HepG2 (cell line): ENCODE measurements at regions not wholly inside any gene's neighbourhood (a gene's known extent, or its start where the extent isn't known, plus 50 kb on each side); places are given as distances from the start of the nearest gene placed in this dataset.
A peak's percentile ranks its signal among the peaks of the same experiment; 100 is the strongest.
"Not testable (repeated sequence)": the region's sequence is repeated elsewhere in the genome, so short reads cannot be mapped to it uniquely, and the experiment has no call there.

Experiments used
- ATAC-seq: fragments of 200-7000 bp; cut with Tn5 transposase; 3 replicates; pipeline ENCODE4 v1.9.1; 2020; ENCODE audit warnings: mild to moderate bottlenecking, moderate library complexity
- BruUV-seq: library from RNA; stranded (reverse); fragments of 400-500 nt; replicated peaks from 2 replicates; lab custom pipeline; 2021; lab: Mats Ljungman, UMichigan
- CTCF ChIA-PET: fragments of 300-600 bp; formaldehyde crosslinking; extraction: SDS; loops from one replicate; lab custom pipeline; 2021; ENCODE audit warnings: low total read pairs, inconsistent platforms, low intra/inter-chr PET ratio; lab: Yijun Ruan, JAX
- POLR2A ChIA-PET: fragments of 350-600 bp; sonication (Branson Sonifier 250); formaldehyde crosslinking; loops from one replicate; lab custom pipeline; 2020; ENCODE audit warnings: antibody characterized with exemption, inconsistent platforms; lab: Yijun Ruan, JAX
- DNase-seq: peaks from one replicate; pipeline ENCODE4 v3.0.0-alpha.2; 2015; ENCODE audit warnings: low spot score
- FAIRE-seq: peaks from 3 replicates; lab custom pipeline; 2011; peaks lifted over from hg19 to GRCh38; lab: Jason Lieb, UNC
- H2AFZ ChIP-seq: one replicate; pipeline ENCODE4 v1.6.1; 2011; ENCODE audit warnings: low read length, inconsistent platforms
- H3K27ac ChIP-seq: fragments of 300-600 bp; 3 replicates; pipeline ENCODE4 v1.8.0; 2011; ENCODE audit warnings: mixed run types, mild to moderate bottlenecking, mixed read lengths, low read length, inconsistent platforms; ENCODE audit not compliant: insufficient read depth; ENCODE audit errors: extremely low read length
- H3K27me3 ChIP-seq, 2 experiments: fragments of 200-600 bp in 1 of 2; 2 replicates in 1 of 2; 3 replicates in 1 of 2; pipeline versions ENCODE4 v1.6.0 to v1.8.0; 2011; ENCODE audit warnings: low read length in 2 of 2, mild to moderate bottlenecking in 2 of 2, moderate library complexity in 2 of 2, inconsistent platforms in 1 of 2; ENCODE audit not compliant: insufficient read depth in 2 of 2, control insufficient read depth in 1 of 2
- H3K36me3 ChIP-seq, 2 experiments: fragments of 200-600 bp in 1 of 2; replicated peaks in 1 of 2; 2 replicates in 1 of 2; 3 replicates in 1 of 2; pipeline versions ENCODE4 v1.5.1 to v1.8.0; 2011; ENCODE audit warnings: low read length in 2 of 2, inconsistent platforms in 1 of 2; ENCODE audit not compliant: insufficient read depth in 2 of 2, control insufficient read depth in 1 of 2
- H3K4me1 ChIP-seq: 2 replicates; pipeline ENCODE4 v1.5.1; 2012; ENCODE audit warnings: low read length, inconsistent platforms; ENCODE audit not compliant: insufficient read depth
- H3K4me2 ChIP-seq: 2 replicates; pipeline ENCODE4 v1.6.0; 2011; ENCODE audit warnings: low read depth, low read length, inconsistent platforms
- H3K4me3 ChIP-seq, 3 experiments: fragments of 200-600 bp in 1 of 3; sonication (generic), shearing (Covaris generic) in 1 of 3; replicated peaks in 1 of 3; 2 replicates each; pipeline ENCODE4 v1.5.1; 2011 to 2016; ENCODE audit warnings: low read length in 3 of 3, inconsistent platforms in 2 of 3, low read depth in 2 of 3, mild to moderate bottlenecking in 2 of 3, control low read depth in 1 of 3, mixed read lengths in 1 of 3; ENCODE audit not compliant: insufficient read depth in 1 of 3
- H3K79me2 ChIP-seq: one replicate; pipeline ENCODE4 v1.6.1; 2011; ENCODE audit warnings: low read length, inconsistent platforms; ENCODE audit not compliant: insufficient read depth
- H3K9ac ChIP-seq: 2 replicates; pipeline ENCODE4 v1.6.0; 2011; ENCODE audit warnings: mild to moderate bottlenecking, low read depth, low read length, inconsistent platforms; ENCODE audit not compliant: insufficient read depth
- H3K9me3 ChIP-seq: 2 replicates; pipeline ENCODE4 v1.5.1; 2012; ENCODE audit warnings: mild to moderate bottlenecking, low read length
- H4K20me1 ChIP-seq: 2 replicates; pipeline ENCODE4 v1.6.0; 2011; ENCODE audit warnings: inconsistent platforms, mild to moderate bottlenecking, low read length, moderate library complexity; ENCODE audit not compliant: insufficient read depth
- HNF4A ChIP-seq: sonication (generic); formaldehyde crosslinking; IDR thresholded peaks from 2 replicates; pipeline ENCODE4 v1.4.0; 2020; ENCODE audit warnings: missing genetic modification reagents
- LCORL ChIP-seq, 2 experiments: fragments of 450-650 bp in 1 of 2; sonication (generic) in 1 of 2; formaldehyde crosslinking in 1 of 2; IDR thresholded peaks; 2 replicates each; pipeline versions ENCODE4 v1.5.0 to v1.6.1; 2017 to 2020; ENCODE audit warnings: antibody characterized with exemption in 1 of 2, missing genetic modification reagents in 1 of 2
- PITX1 ChIP-seq: sonication (generic); formaldehyde crosslinking; IDR thresholded peaks from 2 replicates; pipeline ENCODE4 v1.5.1; 2020; ENCODE audit warnings: mild to moderate bottlenecking, missing genetic modification reagents
- SALL1 ChIP-seq: sonication (generic); formaldehyde crosslinking; IDR thresholded peaks from 2 replicates; pipeline ENCODE4 v1.8.0; 2022; ENCODE audit warnings: mild to moderate bottlenecking, missing genetic modification reagents
- ZNF460 ChIP-seq: sonication (generic); formaldehyde crosslinking; IDR thresholded peaks from 2 replicates; pipeline ENCODE4 v1.5.1; 2020; ENCODE audit warnings: missing genetic modification reagents, mild to moderate bottlenecking, borderline replicate concordance
- WGBS: methylation state at CpG from one replicate; pipeline ENCODE4 v1.1.6; 2017; ENCODE audit warnings: low lambda C conversion rate; 5-methylcytosine and 5-hydroxymethylcytosine counted together
- in situ Hi-C: cut with HindIII; loops from 2 replicates; pipeline ENCODE4 v1.10.0; 2017; ENCODE audit warnings: low pct_unique_long_range_greater_than_20kb; ENCODE audit not compliant: extremely low pct_ligation_motif_present
- intact Hi-C: fragments of 100-400 bp; cut with micrococcal nuclease; formaldehyde crosslinking; loops from one replicate; pipeline ENCODE4 v1.10.0; 2022; ENCODE audit not compliant: unreplicated experiment
- TF ChIP-seq, protein P1 (sequence below): IDR thresholded peaks from 2 replicates; pipeline ENCODE4 v1.4.0; 2020; ENCODE audit warnings: mild to moderate bottlenecking, missing genetic modification reagents
- TF ChIP-seq, protein P2 (sequence below): sonication (generic); formaldehyde crosslinking; IDR thresholded peaks from 2 replicates; pipeline ENCODE4 v1.4.0; 2020; ENCODE audit warnings: missing genetic modification reagents, borderline replicate concordance

DNA sequence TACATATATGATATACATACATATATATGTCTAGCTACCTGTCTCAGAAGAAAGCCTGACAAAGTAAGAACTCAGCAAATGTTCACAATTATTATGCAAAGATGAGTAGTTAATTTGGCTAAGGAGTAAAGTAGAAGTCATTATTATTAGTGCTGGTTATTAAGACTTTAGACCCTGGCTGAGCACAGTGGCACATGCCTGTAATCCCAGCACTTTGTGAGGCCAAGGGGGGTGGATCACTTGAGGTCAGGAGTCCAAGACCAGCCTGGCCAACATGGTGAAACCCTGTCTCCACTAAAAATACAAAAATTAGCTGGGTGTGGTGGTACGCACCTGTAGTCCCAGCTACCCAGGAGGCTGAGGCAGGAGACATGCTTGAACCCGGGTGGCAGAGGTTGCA lies 71.8 kb upstream of the MELK start:
- DNase-seq; H4K20me1 ChIP-seq; H3K9ac ChIP-seq; in situ Hi-C loops; H3K27ac ChIP-seq; H2AFZ ChIP-seq; intact Hi-C loops; H3K79me2 ChIP-seq; ATAC-seq; POLR2A ChIA-PET; BruUV-seq; FAIRE-seq; CTCF ChIA-PET; H3K9me3 ChIP-seq; H3K27me3 ChIP-seq; H3K36me3 ChIP-seq; TF ChIP-seq LCORL (IDR thresholded peaks at IDR 0.05): not testable (repeated sequence)
- TF ChIP-seq ZNF460 (CRISPR knock-in tag) = 0 out of 2 replicates have a peak, but pooled peaks have one; percentile 38
- TF ChIP-seq, protein P1, sequence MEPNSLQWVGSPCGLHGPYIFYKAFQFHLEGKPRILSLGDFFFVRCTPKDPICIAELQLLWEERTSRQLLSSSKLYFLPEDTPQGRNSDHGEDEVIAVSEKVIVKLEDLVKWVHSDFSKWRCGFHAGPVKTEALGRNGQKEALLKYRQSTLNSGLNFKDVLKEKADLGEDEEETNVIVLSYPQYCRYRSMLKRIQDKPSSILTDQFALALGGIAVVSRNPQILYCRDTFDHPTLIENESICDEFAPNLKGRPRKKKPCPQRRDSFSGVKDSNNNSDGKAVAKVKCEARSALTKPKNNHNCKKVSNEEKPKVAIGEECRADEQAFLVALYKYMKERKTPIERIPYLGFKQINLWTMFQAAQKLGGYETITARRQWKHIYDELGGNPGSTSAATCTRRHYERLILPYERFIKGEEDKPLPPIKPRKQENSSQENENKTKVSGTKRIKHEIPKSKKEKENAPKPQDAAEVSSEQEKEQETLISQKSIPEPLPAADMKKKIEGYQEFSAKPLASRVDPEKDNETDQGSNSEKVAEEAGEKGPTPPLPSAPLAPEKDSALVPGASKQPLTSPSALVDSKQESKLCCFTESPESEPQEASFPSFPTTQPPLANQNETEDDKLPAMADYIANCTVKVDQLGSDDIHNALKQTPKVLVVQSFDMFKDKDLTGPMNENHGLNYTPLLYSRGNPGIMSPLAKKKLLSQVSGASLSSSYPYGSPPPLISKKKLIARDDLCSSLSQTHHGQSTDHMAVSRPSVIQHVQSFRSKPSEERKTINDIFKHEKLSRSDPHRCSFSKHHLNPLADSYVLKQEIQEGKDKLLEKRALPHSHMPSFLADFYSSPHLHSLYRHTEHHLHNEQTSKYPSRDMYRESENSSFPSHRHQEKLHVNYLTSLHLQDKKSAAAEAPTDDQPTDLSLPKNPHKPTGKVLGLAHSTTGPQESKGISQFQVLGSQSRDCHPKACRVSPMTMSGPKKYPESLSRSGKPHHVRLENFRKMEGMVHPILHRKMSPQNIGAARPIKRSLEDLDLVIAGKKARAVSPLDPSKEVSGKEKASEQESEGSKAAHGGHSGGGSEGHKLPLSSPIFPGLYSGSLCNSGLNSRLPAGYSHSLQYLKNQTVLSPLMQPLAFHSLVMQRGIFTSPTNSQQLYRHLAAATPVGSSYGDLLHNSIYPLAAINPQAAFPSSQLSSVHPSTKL (CRISPR knock-in tag) = peak; percentile 50
- peak; percentile 56; the same call in 1 of the 2 replicates for TF ChIP-seq PITX1 (CRISPR knock-in tag)
- peak; percentile 33; the same call in 1 of the 2 replicates for TF ChIP-seq SALL1 (CRISPR knock-in tag)
- TF ChIP-seq, protein P2, sequence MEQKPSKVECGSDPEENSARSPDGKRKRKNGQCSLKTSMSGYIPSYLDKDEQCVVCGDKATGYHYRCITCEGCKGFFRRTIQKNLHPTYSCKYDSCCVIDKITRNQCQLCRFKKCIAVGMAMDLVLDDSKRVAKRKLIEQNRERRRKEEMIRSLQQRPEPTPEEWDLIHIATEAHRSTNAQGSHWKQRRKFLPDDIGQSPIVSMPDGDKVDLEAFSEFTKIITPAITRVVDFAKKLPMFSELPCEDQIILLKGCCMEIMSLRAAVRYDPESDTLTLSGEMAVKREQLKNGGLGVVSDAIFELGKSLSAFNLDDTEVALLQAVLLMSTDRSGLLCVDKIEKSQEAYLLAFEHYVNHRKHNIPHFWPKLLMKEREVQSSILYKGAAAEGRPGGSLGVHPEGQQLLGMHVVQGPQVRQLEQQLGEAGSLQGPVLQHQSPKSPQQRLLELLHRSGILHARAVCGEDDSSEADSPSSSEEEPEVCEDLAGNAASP (CRISPR knock-in tag) = peak; percentile 38; the same call in 1 of the 2 replicates
- TF ChIP-seq HNF4A = peak; percentile 66
- TF ChIP-seq LCORL (CRISPR knock-in tag; IDR thresholded peaks at IDR 0.05) = 0 out of 2 replicates have a peak, but pooled peaks have one; percentile 25
- peaks cover 55% of the 10 kb centered on the region for H3K4me1 ChIP-seq
- 0 out of 6 replicates have a peak overlapping the region, but pooled peaks of 1 of the 3 experiments have one; percentile 16 for H3K4me3 ChIP-seq
- WGBS = 4% methylated on average over 2 of the region's 2 CpGs
- peak overlapping the region; percentile 57; the same call in 1 of the 2 replicates for H3K4me2 ChIP-seq
